H9 (cell line): ENCODE measurements at regions not wholly inside any gene's neighbourhood (a gene's known extent, or its start where the extent isn't known, plus 50 kb on each side); places are given as distances from the start of the nearest gene placed in this dataset.

ENCODE experiments used
- DNase-seq: peaks from one replicate; pipeline ENCODE4 v3.0.0-alpha.2; 2017
- H2AFZ ChIP-seq: one replicate; pipeline ENCODE4 v1.6.1; 2013; ENCODE audit warnings: mild to moderate bottlenecking, low read length, control low read depth, moderate library complexity
- H2AK5ac ChIP-seq: 2 replicates; pipeline ENCODE4 v1.6.1; 2013; ENCODE audit warnings: low read length, control low read depth, mixed read lengths; ENCODE audit not compliant: insufficient read length
- H2BK120ac ChIP-seq: one replicate; pipeline ENCODE4 v1.6.1; 2013; ENCODE audit warnings: low read depth, mild to moderate bottlenecking, low read length, control low read depth, inconsistent platforms; ENCODE audit not compliant: poor library complexity, severe bottlenecking
- H2BK12ac ChIP-seq: 2 replicates; pipeline ENCODE4 v1.6.1; 2013; ENCODE audit warnings: low read length, control low read depth, mixed read lengths, low read depth; ENCODE audit not compliant: insufficient read length
- H2BK15ac ChIP-seq: 2 replicates; pipeline ENCODE4 v1.6.1; 2013; ENCODE audit warnings: low read depth, low read length, control low read depth
- H2BK20ac ChIP-seq: one replicate; pipeline ENCODE4 v1.6.1; 2013; ENCODE audit warnings: low read depth, mild to moderate bottlenecking, low read length, control low read depth, inconsistent platforms; ENCODE audit not compliant: poor library complexity, severe bottlenecking
- H2BK5ac ChIP-seq: 2 replicates; pipeline ENCODE4 v1.6.1; 2013; ENCODE audit warnings: low read length, control low read depth, mixed read lengths; ENCODE audit not compliant: insufficient read length
- H3K14ac ChIP-seq: 2 replicates; pipeline ENCODE4 v1.6.1; 2013; ENCODE audit warnings: low read length, control low read depth; ENCODE audit not compliant: insufficient read depth
- H3K18ac ChIP-seq: 2 replicates; pipeline ENCODE4 v1.6.1; 2013; ENCODE audit warnings: low read depth, mild to moderate bottlenecking, mixed read lengths, low read length, control low read depth; ENCODE audit not compliant: insufficient read length
- H3K23ac ChIP-seq: 2 replicates; pipeline ENCODE4 v1.6.1; 2013; ENCODE audit warnings: low read length, control low read depth, mixed read lengths, low read depth; ENCODE audit not compliant: insufficient read length
- H3K23me2 ChIP-seq: 2 replicates; pipeline ENCODE4 v1.6.1; 2013; ENCODE audit warnings: low read depth, mild to moderate bottlenecking, mixed read lengths, low read length, control low read depth; ENCODE audit not compliant: insufficient read length, poor library complexity, severe bottlenecking
- H3K27ac ChIP-seq: 2 replicates; pipeline ENCODE4 v1.5.1; 2013; ENCODE audit warnings: low read length, control low read depth, mixed read lengths, low read depth; ENCODE audit not compliant: insufficient read length
- H3K27me3 ChIP-seq: 2 replicates; pipeline ENCODE4 v1.6.1; 2013; ENCODE audit warnings: low read length, control low read depth, inconsistent platforms; ENCODE audit not compliant: insufficient read depth
- H3K4ac ChIP-seq: 2 replicates; pipeline ENCODE4 v1.6.1; 2013; ENCODE audit warnings: low read depth, mild to moderate bottlenecking, control low read depth, inconsistent platforms, low read length, moderate library complexity
- H3K4me1 ChIP-seq: 2 replicates; pipeline ENCODE4 v1.6.1; 2013; ENCODE audit warnings: low read length, control low read depth, inconsistent platforms; ENCODE audit not compliant: insufficient read depth
- H3K4me2 ChIP-seq: 2 replicates; pipeline ENCODE4 v1.6.1; 2013; ENCODE audit warnings: low read length, control low read depth, mixed read lengths; ENCODE audit not compliant: insufficient read length, insufficient read depth
- H3K56ac ChIP-seq: 2 replicates; pipeline ENCODE4 v1.6.1; 2013; ENCODE audit warnings: low read depth, mild to moderate bottlenecking, mixed read lengths, low read length, control low read depth; ENCODE audit not compliant: insufficient read length
- H3K79me1 ChIP-seq: 2 replicates; pipeline ENCODE4 v1.6.1; 2013; ENCODE audit warnings: low read depth, mild to moderate bottlenecking, moderate library complexity, low read length, control low read depth, inconsistent platforms; ENCODE audit not compliant: insufficient read depth, poor library complexity, severe bottlenecking
- H3K79me2 ChIP-seq: 2 replicates; pipeline ENCODE4 v1.6.1; 2013; ENCODE audit warnings: low read length, control low read depth, inconsistent platforms; ENCODE audit not compliant: insufficient read depth
- H3K9ac ChIP-seq: 2 replicates; pipeline ENCODE4 v1.6.1; 2013; ENCODE audit warnings: low read length, control low read depth, mixed read lengths; ENCODE audit not compliant: insufficient read length; ENCODE audit errors: extremely low read depth
- H3K9me3 ChIP-seq: one replicate; pipeline ENCODE4 v1.6.1; 2013; ENCODE audit warnings: low read depth, low read length, inconsistent platforms; ENCODE audit not compliant: control insufficient read depth
- H3T11ph ChIP-seq: one replicate; pipeline ENCODE4 v1.6.1; 2013; ENCODE audit warnings: mild to moderate bottlenecking, low read length, control low read depth, inconsistent platforms
- H4K20me1 ChIP-seq: one replicate; pipeline ENCODE4 v1.6.1; 2013; ENCODE audit not compliant: control insufficient read depth, insufficient read length, insufficient read depth
- H4K5ac ChIP-seq: 2 replicates; pipeline ENCODE4 v1.6.1; 2013; ENCODE audit warnings: low read depth, mild to moderate bottlenecking, mixed read lengths, low read length, control low read depth; ENCODE audit not compliant: insufficient read length
- H4K8ac ChIP-seq: replicated peaks from 2 replicates; pipeline ENCODE4 v1.6.1; 2013; ENCODE audit warnings: low read length, control low read depth, mixed read lengths, low read depth; ENCODE audit not compliant: insufficient read length
- H4K91ac ChIP-seq: 2 replicates; pipeline ENCODE4 v1.6.1; 2013; ENCODE audit warnings: low read depth, mild to moderate bottlenecking, moderate library complexity, mixed read lengths, low read length, control low read depth; ENCODE audit not compliant: insufficient read length
- H3K27ac Mint-ChIP-seq, 3 experiments: 2 replicates in 2 of 3; 3 replicates in 1 of 3; pipeline ENCODE4 v1.8.0; 2020 to 2021; ENCODE audit warnings: mixed read lengths in 3 of 3, mild to moderate bottlenecking in 1 of 3, moderate library complexity in 1 of 3
- H3K27me3 Mint-ChIP-seq: 2 replicates; pipeline ENCODE4 v1.8.0; 2021; ENCODE audit warnings: low read depth, mild to moderate bottlenecking, moderate library complexity, mixed read lengths
- H3K36me3 Mint-ChIP-seq, 3 experiments: 2 replicates in 2 of 3; 3 replicates in 1 of 3; pipeline ENCODE4 v1.8.0; 2020 to 2021; ENCODE audit warnings: low read depth in 3 of 3, mixed read lengths in 3 of 3; ENCODE audit not compliant: insufficient read depth in 1 of 3
- H3K4me1 Mint-ChIP-seq, 2 experiments: 2 replicates each; pipeline ENCODE4 v1.8.0; 2020; ENCODE audit warnings: mixed read lengths in 2 of 2
- H3K4me3 Mint-ChIP-seq, 2 experiments: 2 replicates in 1 of 2; 3 replicates in 1 of 2; pipeline ENCODE4 v1.8.0; 2020 to 2021; ENCODE audit warnings: mild to moderate bottlenecking in 2 of 2, mixed read lengths in 2 of 2, moderate library complexity in 1 of 2
- H3K9me3 Mint-ChIP-seq, 2 experiments: 2 replicates in 1 of 2; 3 replicates in 1 of 2; pipeline ENCODE4 v1.8.0; 2020; ENCODE audit warnings: mild to moderate bottlenecking in 2 of 2, mixed read lengths in 2 of 2, moderate library complexity in 1 of 2
- WGBS: extraction: QIAGEN DNeasy Blood & Tissue Kit; methylation state at CpG from one replicate; pipeline ENCODE4 v1.1.7; 2013; ENCODE audit warnings: missing lambda C conversion rate, low lambda C conversion rate, mixed read lengths; ENCODE audit not compliant: insufficient read length; ENCODE audit errors: extremely low coverage; 5-methylcytosine and 5-hydroxymethylcytosine counted together
- TF ChIP-seq, protein P1 (sequence below): fragments of 200-600 bp; sonication (generic); conservative IDR thresholded peaks from 3 replicates; pipeline ENCODE4 v1.8.0; 2021; ENCODE audit warnings: antibody characterized with exemption, mild to moderate bottlenecking

DNA sequence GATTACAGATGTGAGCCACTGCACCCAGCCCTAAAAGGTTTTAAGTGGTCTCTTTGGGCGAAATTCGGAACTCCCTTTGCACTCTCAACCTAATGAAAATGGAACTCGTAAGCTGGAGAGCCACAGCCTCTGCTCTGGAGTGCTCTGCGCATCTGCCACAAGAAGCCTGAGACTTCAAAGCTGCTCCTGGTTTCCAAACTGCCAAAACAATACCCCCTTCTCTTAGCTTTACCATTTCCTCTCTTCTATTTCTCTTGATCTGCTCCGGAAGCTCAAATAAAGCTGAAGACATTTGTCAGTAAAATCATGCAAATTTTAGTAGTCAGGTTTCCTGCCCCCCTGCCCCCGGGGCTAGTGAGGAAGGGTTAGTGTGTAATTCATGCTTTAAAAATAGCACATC, 312.7 kb downstream of the MFSD1 start:
- no peak overlapping the region for H3K14ac ChIP-seq
- Mint-ChIP-seq H3K27me3 (no peaks in the 10 kb centered on the region), H3K27ac (no peak overlapping the region), H3K4me1 (0 out of 4 replicates have a peak, but pooled peaks cover under 1% of the 10 kb centered on the region in 2 experiments), H3K4me3 (no peak overlapping the region), H3K9me3 (no peaks in the 10 kb centered on the region), H3K36me3 (no peaks in the 10 kb centered on the region)
- no peaks in the 10 kb centered on the region for H3K27me3 ChIP-seq
- H3K79me1 ChIP-seq, result no peaks in the 10 kb centered on the region
- no peak overlapping the region for H3K4ac ChIP-seq
- no peak overlapping the region for H3K23ac ChIP-seq
- no peak overlapping the region for H2BK15ac ChIP-seq
- no peaks in the 10 kb centered on the region for H3K79me2 ChIP-seq
- no peak overlapping the region for H3K9ac ChIP-seq
- no peak overlapping the region for H3K27ac ChIP-seq
- no peak for DNase-seq
- no peaks in the 10 kb centered on the region for H4K20me1 ChIP-seq
- H3T11ph ChIP-seq, result no peak overlapping the region
- H2AK5ac ChIP-seq, result no peak overlapping the region
- H4K8ac ChIP-seq, result no peak overlapping the region
- H3K9me3 ChIP-seq, result no peaks in the 10 kb centered on the region
- WGBS, result no CpG with 5 or more reads among the region's 6 CpGs
- H2AFZ ChIP-seq, result no peak overlapping the region
- TF ChIP-seq, protein P1, sequence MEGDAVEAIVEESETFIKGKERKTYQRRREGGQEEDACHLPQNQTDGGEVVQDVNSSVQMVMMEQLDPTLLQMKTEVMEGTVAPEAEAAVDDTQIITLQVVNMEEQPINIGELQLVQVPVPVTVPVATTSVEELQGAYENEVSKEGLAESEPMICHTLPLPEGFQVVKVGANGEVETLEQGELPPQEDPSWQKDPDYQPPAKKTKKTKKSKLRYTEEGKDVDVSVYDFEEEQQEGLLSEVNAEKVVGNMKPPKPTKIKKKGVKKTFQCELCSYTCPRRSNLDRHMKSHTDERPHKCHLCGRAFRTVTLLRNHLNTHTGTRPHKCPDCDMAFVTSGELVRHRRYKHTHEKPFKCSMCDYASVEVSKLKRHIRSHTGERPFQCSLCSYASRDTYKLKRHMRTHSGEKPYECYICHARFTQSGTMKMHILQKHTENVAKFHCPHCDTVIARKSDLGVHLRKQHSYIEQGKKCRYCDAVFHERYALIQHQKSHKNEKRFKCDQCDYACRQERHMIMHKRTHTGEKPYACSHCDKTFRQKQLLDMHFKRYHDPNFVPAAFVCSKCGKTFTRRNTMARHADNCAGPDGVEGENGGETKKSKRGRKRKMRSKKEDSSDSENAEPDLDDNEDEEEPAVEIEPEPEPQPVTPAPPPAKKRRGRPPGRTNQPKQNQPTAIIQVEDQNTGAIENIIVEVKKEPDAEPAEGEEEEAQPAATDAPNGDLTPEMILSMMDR, result no peak
- H3K56ac ChIP-seq, result no peak overlapping the region
- no peak overlapping the region for H2BK5ac ChIP-seq
- no peak overlapping the region for H3K4me2 ChIP-seq
- no peak overlapping the region for H4K91ac ChIP-seq
- no peaks in the 10 kb centered on the region for H3K4me1 ChIP-seq
- no peak overlapping the region for H2BK120ac ChIP-seq
- H3K18ac ChIP-seq, result no peak overlapping the region
- H2BK12ac ChIP-seq, result no peak overlapping the region
- H3K23me2 ChIP-seq, result no peaks in the 10 kb centered on the region
- H4K5ac ChIP-seq, result no peak overlapping the region
- H2BK20ac ChIP-seq, result no peak overlapping the region
